Posterior cingulate gyrus (tissue), 11 donors: ENCODE measurements at regions not wholly inside any gene's neighbourhood (a gene's known extent, or its start where the extent isn't known, plus 50 kb on each side); places are given as distances from the start of the nearest gene placed in this dataset.
"Not testable (repeated sequence)": the region's sequence is repeated elsewhere in the genome, so short reads cannot be mapped to it uniquely, and the experiment has no call there.

Experiments
- DNase-seq, 10 donors: peaks; one replicate each; pipeline versions ENCODE4 v3.0.0 to v3.0.0-alpha.2; 2020 to 2021; ENCODE audit warnings: mixed read lengths in 3 of 10
- intact Hi-C: fragments of 100-400 bp; cut with DNase I; formaldehyde crosslinking; loops from one replicate; pipeline ENCODE4 v1.15.1; 2023

GRCh38 chr3:178172121-178172520, 364.1 kb upstream of the KCNMB2 start:
- no peak for DNase-seq
- intact Hi-C loops, result no loop called here

- intact Hi-C loops, result no loop called here
- DNase-seq, result no peak
Observed at GRCh38 chr3:178174201-178174915, 361.9 kb upstream of the KCNMB2 start.

GRCh38 chr3:178181088-178181487, 355.1 kb upstream of the KCNMB2 start:
- DNase-seq, result no peak
- intact Hi-C loops, result no loop called here

GRCh38 chr3:178181784-178182183, 354.5 kb upstream of the KCNMB2 start:
- intact Hi-C loops, result no loop called here
- DNase-seq, result no peak

DNA sequence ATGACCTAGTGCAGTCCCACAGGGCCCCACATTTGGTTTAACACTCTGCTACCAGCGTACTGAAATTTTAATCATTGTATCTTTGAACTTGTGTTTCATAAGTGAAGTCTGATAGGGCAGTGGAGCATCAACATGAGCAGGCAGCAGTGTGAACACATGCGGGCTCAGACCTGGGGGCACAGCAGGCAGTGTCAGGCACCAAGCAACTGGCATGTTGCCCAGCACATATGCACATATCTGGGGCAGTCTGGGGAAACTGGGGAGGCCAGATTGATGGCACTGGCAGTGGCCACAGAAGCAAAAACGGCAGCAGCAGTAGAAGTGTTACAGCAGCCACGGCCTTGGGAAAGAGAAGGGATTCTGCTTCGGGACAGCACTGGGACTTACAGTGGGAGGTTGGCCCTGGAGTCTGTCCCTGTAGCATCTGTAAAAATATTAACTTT, 353.9 kb upstream of the KCNMB2 start:
- intact Hi-C loops, result no loop called here
- peak in 8 of 10 donors; percentile 21 to 89 (median 46) for DNase-seq

- intact Hi-C loops, result no loop called here
- no peak for DNase-seq
Observed at GRCh38 chr3:178184833-178185232, 351.4 kb upstream of the KCNMB2 start.

DNA sequence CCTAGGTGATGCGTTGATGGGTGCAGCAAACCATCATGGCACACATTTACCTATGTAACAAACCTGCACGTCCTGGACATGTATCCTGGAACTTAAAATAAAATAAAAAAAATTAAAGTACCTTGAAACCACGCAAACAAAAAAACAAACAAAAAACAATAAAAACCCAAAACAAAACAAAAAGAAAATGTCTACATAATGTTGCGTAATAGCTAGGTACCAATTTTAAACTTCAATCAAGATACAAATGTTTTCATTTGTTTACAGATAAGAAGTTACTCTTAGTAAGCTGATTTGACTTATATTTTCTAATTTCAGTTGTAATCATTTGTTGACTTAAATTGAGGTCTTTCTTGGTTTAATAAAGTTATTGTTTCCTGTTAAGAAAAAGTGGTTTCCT, 349.6 kb upstream of the KCNMB2 start:
- no peak for DNase-seq
- intact Hi-C loops, result no loop called here

- no peak for DNase-seq
- intact Hi-C loops, result no loop called here
Observed at GRCh38 chr3:178189854-178190253, 346.4 kb upstream of the KCNMB2 start.

DNA sequence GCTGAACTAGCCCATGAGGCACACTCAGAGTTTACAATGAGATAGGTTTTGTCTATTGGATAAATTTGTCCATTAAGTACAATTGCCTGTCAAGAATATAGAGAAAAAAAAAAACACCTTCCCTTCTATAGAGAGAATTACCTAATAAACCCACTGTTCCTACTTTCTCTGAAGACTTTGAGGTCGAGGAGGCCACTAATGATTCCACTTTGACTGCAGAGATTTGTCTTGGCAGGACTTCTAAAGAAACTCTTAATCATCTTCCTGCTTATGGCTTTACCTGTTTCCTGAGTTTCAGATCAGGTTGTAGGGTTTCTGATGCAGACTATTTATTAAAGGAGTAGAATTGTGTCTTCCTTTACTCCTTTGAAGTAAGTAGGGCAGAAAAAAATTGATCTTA, 342.4 kb upstream of the KCNMB2 start:
- intact Hi-C loops, result no loop called here
- no peak for DNase-seq

- intact Hi-C loops, result no loop called here
- no peak for DNase-seq
Observed at GRCh38 chr3:178194539-178194938, 341.7 kb upstream of the KCNMB2 start.

GRCh38 chr3:178195824-178196223, 340.4 kb upstream of the KCNMB2 start:
- intact Hi-C loops, result no loop called here
- no peak for DNase-seq

- DNase-seq, result no peak
- intact Hi-C loops, result no loop called here
Observed at GRCh38 chr3:178198329-178198728, 337.9 kb upstream of the KCNMB2 start.

- DNase-seq, result no peak
- intact Hi-C loops, result no loop called here
Observed at GRCh38 chr3:178200316-178200715, 335.9 kb upstream of the KCNMB2 start.

DNA sequence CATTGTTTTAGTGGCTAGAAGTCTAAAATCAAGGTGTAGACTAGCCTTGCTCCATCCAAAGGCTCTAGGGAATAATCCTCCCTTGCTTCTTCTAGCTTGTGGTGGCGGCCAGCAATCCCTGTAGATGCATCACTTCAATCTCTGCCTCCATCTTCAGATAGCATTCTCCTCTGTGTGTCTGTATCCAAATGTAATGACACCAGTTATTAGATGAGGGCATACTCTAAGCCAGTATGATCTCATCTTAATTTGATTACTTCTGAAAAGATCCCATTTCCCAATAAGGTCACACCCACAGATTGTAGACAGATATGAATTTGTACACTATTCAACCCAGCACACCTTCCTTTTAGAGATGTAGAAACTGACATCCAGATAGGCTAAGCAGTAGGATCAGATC, 334.5 kb upstream of the KCNMB2 start:
- intact Hi-C loops, result no loop called here
- no peak for DNase-seq

DNA sequence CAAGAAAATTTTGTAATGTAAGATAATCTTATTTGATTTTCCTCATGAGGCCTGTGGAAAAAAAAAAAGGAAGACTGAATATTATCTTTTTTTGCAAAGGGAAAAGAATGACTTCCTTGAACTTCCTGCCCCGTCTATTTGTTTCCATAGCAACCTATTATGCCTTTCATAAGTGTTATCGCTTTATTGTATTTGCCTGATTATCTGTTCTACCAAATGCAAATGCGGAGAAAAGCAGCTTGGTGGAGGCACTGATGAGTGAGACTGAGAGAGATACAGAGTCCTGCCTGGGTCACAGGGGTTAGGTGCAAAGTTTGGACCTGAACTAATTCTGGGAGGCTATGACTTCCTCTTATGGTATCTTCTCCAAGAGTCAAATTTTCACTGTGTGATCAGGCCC, 334.0 kb upstream of the KCNMB2 start:
- DNase-seq, result no peak
- intact Hi-C loops, result no loop called here

GRCh38 chr3:178203165-178203564, 333.1 kb upstream of the KCNMB2 start:
- no peak for DNase-seq

DNA sequence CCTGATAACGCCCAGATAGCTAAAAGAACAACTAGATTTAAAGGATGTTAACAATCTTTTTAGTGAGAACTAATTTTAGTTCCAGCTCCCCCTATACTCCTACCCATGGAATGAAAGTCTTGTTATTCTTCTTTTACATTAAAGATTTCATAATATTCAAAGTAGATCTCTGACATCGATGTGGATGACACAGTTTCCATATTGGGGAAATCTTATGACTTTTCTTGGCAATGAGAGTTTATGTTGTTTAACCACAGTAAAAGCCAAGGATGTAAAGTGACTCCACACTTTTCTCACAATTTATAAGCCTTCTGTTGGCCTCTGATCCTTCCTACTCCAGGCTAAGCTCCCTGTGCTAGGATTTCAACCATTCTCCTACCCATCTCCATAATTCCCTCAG, 332.6 kb upstream of the KCNMB2 start:
- DNase-seq, result no peak
- intact Hi-C loops, result no loop called here

More at GRCh38 chr3:178203165-178203564, 333.1 kb upstream of the KCNMB2 start:
- intact Hi-C loops, result no loop called here

GRCh38 chr3:178205740-178206139, 330.5 kb upstream of the KCNMB2 start:
- DNase-seq, result no peak
- intact Hi-C loops, result no loop called here

- intact Hi-C loops, result no loop called here
- DNase-seq, result no peak
Observed at GRCh38 chr3:178206521-178206920, 329.7 kb upstream of the KCNMB2 start.

GRCh38 chr3:178207161-178207560, 329.1 kb upstream of the KCNMB2 start:
- intact Hi-C loops, DNase-seq: not testable (repeated sequence)

DNA sequence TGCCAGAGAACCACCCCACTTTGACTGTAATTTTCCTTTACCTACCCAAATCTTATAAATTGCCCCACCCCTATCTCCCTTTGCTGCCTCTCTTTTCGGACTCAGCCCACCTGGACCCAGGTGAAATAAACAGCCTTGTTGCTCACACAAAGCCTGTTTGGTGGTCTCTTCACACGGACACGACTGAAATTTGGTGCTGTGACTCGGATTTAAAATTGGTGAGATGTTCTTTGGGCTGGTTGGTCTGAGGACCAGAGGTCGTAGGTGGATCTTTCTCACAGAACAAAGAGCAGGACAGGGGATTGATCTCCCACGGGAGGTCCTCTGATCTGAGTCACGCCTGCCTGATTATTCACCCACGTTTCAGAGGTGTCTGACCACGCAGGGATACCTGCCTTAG, 328.6 kb upstream of the KCNMB2 start:
- intact Hi-C loops, DNase-seq: not testable (repeated sequence)

DNA sequence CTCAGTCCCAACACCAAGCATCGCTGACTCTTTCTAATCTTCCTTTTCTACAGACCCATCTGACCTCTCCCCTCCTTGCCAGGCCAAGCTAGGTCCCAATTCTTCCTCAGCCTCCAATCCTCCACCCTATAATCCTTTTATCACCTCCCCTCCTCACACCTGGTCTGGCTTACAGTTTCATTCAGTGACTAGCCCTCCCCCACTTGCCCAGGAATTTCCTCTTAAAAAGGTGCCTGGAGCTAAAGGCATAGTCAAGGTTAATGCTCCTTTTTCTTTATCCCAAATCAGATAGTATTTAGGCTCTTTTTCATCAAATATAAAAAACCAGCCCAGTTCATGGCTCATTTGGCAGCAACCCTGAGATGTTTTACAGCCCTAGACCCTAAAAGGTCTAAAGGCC, 327.1 kb upstream of the KCNMB2 start:
- DNase-seq, intact Hi-C loops: not testable (repeated sequence)

DNA sequence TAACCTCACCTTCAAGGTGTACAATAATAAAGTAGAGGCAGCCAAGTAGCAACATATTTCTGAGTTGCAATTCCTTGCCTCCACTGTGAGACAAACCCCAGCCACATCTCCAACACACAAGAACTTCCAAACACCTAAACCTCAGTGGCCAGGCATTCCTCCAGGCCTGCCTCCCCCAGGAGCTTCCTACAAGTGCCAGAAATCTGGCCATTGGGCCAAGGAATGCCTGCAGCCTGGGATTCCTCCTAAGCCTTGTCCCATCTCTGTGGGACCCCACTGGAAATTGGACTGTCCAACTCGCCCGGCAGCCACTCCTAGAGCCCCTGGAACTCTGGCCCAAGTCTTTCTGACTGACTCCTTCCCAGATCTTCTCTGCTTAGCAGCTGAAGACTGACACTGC, 326.6 kb upstream of the KCNMB2 start:
- intact Hi-C loops, result not testable (repeated sequence)
- peak in 1 of 10 donors; percentile 62 for DNase-seq
